LNCAP (cell line): ENCODE measurements at regions not wholly inside any gene's neighbourhood (a gene's known extent, or its start where the extent isn't known, plus 50 kb on each side); places are given as distances from the start of the nearest gene placed in this dataset.

Experiments
- TF ChIP-seq, protein P1 (sequence below): fragments of 450-650 bp; IDR thresholded peaks from 2 replicates; pipeline ENCODE4 v1.5.1; 2017; ENCODE audit warnings: mild to moderate bottlenecking

DNA sequence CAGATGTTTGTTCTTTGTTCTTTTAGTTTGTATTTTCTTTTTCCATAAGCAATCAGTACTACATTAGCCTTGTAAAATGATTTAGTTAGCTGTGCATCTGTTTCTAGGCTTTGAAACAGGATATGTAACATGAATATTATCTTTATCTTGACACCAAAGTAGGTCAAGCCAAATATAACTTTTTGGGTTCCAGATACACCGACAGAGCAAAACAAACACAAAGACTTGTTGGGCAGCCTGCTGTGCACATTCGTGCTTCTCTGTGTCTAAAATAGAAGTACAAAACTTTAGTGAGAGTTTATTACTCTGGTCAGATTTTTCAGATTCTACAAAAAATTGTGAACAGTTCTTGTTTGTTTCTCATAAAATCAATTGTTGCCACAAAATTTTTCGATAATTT, 1059.3 kb upstream of the GYPC start:
- TF ChIP-seq, protein P1, sequence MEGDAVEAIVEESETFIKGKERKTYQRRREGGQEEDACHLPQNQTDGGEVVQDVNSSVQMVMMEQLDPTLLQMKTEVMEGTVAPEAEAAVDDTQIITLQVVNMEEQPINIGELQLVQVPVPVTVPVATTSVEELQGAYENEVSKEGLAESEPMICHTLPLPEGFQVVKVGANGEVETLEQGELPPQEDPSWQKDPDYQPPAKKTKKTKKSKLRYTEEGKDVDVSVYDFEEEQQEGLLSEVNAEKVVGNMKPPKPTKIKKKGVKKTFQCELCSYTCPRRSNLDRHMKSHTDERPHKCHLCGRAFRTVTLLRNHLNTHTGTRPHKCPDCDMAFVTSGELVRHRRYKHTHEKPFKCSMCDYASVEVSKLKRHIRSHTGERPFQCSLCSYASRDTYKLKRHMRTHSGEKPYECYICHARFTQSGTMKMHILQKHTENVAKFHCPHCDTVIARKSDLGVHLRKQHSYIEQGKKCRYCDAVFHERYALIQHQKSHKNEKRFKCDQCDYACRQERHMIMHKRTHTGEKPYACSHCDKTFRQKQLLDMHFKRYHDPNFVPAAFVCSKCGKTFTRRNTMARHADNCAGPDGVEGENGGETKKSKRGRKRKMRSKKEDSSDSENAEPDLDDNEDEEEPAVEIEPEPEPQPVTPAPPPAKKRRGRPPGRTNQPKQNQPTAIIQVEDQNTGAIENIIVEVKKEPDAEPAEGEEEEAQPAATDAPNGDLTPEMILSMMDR: no peak

DNA sequence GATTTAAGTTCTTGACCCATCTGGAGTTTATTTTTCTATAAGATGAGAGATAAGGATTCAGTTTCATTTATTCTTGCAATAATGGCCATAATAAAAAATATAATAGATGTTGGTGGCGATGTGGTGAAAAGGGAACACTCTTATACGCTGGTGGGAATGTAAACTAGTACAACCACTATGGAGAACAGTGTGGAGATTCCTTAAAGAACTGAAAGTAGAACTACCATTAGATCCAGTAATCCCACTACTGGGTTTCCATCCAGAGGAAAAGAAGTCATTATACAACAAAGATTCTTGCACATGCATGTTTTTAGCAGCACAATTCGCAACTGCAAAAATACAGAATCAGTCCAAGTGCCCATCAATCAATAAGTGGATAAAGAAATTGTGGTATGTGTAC, 1040.5 kb upstream of the GYPC start:
- TF ChIP-seq, protein P1: no peak

DNA sequence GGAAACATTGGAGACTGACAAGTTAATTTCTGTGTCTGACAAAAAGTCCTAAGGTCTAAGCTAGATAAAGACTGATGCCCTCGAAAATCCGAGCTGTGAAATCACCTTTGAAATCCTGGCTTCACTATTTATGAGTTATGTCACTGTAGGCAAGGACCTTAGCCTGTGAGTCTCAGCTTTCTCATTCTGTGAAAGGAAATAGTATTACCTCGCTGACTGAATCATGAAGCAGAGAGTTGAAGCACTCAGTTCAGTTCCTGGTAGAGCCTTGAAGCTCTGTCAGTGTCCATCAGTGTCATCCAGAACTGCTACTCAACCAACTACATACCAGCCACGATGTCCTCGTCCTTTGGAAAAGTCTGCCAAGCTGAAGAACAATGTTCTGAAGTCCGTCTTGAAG, 1025.6 kb upstream of the GYPC start:
- TF ChIP-seq, protein P1: no peak

DNA sequence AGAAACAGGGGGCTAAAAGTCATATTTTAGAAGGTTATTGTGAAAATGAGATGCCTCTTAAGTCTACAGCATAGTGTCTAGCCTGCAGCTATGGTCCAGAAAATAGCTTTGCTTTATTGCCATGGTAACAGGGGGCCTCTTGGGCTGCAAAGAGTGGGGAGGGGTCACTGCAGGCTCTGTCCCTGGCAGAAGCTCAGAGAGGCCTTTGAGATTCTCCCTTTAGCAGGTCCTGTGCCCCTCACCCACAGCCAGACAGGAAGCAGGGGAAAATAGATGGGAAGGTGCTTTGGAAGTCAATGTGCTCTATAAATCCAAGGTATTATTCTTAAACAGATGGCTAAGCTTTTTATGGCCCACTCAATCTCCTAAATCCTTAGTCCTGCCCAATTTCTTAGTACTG, 1021.3 kb upstream of the GYPC start:
- TF ChIP-seq, protein P1: no peak

DNA sequence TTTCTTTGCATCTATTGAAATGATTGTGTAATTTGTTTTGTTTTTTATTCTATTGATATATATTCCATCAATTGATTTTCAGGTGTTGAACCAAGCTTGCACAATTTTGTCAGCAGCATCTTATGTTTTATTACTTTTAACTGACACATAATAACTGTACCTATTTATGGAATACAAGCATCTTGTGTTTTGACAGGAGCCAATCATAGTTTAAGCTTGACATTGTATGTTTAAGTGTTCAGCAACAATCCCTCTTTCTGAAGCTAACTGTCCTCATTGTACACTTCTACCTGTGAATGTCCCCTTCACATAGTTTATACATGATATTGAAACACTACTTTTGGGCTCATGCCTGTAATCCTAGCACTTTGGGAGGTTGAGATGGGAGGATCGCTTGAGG, 1017.6 kb upstream of the GYPC start:
- TF ChIP-seq, protein P1: no peak

DNA sequence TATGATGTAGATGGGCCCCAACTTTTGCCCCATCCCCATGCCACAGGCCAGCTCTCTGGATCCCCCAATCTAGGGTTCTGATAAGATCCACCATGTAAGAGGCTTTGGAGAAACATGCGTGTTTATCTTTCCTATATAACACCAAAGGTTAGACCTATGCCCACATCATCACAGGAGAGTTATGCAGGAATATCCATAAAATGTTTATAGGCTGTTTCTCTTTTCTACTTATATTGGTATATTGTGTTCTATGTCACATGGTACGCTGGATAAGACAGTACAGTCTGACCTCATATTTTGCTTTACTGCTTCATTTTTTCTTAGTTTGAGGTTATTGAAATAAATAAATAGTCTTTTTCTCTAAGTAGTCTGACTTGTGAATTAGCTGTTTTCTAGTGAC, 1013.9 kb upstream of the GYPC start:
- TF ChIP-seq, protein P1: no peak

DNA sequence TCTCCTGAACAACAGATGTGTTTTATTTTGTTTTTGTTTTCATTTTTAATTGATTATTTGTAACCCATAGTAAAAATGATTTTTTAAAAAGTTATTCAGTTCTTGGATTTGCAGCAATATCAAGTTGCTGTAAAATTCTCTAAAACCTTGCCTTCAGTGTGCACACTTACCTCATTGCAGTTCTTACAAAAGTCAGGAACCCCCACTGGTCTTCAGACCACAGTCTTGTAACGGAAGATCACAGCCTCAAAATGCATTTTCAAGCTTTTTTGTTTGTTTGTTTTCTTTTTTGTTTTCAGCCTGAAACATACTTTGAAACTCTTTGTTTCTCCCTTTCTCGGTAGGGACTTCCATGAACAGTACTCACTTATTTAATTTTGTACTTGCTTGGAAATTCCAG, 1012.8 kb upstream of the GYPC start:
- TF ChIP-seq, protein P1: no peak

DNA sequence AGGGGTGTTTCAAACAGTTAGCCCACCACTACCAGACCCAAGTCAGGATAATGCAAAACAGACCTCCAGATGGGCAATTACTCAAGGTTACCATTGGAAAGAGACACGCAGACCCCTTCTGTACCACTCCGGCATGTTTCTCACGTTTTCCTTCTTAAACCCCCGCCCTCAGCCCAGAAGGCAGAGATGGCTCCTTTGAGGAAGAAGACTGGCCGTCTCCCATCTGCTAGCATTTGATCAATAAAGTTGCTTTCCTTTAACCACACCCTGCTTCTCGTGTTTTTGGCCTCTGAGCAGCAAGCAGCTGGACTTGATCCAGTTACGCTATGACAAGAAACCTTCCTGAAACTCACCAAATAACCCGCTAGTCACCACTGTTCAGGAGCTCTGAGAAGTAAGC, 1012.4 kb upstream of the GYPC start:
- TF ChIP-seq, protein P1: no peak
